Stimulated activated CD4-positive, alpha-beta T cell treated with anti-CD3 and anti-CD28 coated beads, Interleukin-2, amount 100 ng/mL, for 24 hours (primary cell): ENCODE measurements at regions not wholly inside any gene's neighbourhood (a gene's known extent, or its start where the extent isn't known, plus 50 kb on each side); places are given as distances from the start of the nearest gene placed in this dataset.

Source experiments
- DNase-seq, 2 donors: peaks; one replicate each; pipeline ENCODE4 v3.0.0-alpha.2; 2020

DNA sequence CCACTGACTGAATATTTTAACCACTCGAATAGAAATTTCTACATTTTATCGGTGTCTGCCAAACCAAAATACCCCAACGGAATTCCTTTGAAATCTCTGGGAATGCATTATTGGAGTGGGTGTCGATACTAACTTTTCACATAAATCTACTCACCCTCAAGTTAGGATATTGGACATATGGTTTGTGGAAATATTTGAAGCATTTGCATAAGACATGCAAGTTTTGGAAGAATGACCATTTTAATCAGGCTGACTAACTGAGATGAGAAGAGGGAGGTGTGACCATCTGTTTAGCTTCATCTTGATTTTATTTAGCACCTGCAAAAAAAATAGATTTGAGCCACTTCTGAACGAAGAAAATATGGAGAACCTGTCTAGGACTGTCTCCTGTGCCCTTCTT, 61.2 kb downstream of the KLF6 start:
- no peak for DNase-seq

DNA sequence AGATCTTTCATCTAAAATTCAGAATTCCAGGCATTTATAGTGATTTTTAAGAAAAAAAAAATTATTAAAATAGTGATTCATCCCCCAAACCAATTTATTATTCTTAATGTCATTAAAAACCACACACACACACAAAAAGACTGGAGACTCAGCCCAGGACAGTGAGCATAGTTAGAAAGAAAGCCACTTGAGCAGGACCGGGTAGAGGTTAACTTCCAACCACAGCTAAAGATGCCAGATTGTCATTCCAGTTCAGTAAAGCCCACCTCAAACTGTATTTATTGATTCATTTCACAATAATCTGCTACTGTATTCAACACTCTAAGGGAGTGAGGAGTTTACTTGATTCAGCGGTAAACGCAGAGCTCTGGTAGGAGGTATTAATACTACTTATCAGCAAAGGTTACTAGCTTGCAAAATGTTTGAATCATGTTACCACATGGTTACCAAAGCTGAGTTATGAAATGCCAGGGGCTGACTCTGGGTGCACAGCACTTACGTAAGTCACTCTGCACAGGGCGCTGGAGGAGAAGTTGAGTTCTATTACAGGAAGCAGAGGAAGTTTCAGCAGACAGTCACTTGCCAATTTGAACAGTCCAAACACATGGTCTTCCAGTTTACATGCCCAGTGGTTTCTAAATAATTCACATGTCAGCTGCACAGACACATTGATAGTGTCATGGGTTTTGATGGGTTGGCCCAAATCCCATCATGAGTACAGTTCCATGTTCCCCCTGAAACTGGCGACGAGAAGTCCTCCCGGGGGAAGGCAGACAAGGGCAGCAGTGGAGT, 64.6 kb downstream of the KLF6 start:
- DNase-seq = no peak

GRCh38 chr10:3719024-3719843, 65.8 kb downstream of the KLF6 start:
- DNase-seq = no peak

DNA sequence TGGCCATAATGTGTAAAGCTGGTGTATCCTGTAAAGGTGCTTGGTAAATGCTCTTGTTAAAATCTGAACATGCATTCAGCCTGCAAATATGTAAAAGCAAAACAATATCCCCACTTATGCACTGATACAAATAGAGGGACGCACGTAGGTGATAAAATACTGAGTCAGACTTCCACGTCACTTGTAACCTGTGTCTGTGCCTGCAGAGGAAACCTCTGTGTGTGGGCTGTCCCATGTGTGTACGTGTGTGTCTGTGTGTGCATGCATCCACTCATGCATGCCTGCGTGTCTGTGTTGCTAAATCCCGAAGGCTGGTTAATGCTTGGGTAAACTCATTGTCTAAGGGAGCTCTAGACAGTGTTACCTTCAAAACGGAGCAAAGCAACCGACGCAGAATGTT, 68.9 kb downstream of the KLF6 start:
- DNase-seq = no peak

GRCh38 chr10:3714967-3715366, 70.0 kb downstream of the KLF6 start:
- DNase-seq = no peak

- DNase-seq = no peak
Measured at GRCh38 chr10:3714531-3714930, 70.5 kb downstream of the KLF6 start.

DNA sequence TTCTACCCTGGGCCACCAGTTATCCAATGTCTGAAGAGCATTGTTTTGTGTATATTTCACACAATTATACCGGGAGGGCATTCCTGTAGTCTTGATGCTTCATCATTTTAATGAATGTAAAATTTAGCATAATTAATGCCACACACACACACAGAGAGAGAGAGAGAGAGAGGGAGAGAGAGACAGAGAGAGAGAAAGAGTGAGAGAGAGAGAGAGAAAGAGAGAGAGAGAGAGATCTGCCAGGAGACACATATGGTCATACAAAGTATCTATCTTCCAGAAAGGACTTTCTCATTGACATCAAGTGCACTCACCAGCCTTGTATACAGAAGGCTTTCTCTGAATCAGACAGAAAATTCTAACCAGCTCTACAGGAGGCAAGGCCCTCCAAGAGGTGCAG, 72.3 kb downstream of the KLF6 start:
- no peak for DNase-seq

- no peak for DNase-seq
Measured at GRCh38 chr10:3711918-3712317, 73.1 kb downstream of the KLF6 start.

DNA sequence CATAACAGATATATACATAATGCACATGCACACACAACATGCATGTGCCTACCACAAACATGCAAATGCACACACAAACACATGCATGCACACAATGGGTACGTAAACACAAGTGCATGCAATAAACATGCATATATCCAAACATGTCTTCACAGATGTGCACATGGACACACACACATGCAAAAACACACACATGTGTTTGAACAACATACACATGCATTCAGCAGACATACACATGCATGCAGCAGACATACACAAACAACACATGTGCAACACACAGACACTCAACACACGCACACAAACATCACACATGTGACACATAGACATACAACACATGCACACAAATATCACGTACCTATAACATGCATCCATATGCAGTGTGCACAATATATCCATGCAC, 74.2 kb downstream of the KLF6 start:
- no peak for DNase-seq

DNA sequence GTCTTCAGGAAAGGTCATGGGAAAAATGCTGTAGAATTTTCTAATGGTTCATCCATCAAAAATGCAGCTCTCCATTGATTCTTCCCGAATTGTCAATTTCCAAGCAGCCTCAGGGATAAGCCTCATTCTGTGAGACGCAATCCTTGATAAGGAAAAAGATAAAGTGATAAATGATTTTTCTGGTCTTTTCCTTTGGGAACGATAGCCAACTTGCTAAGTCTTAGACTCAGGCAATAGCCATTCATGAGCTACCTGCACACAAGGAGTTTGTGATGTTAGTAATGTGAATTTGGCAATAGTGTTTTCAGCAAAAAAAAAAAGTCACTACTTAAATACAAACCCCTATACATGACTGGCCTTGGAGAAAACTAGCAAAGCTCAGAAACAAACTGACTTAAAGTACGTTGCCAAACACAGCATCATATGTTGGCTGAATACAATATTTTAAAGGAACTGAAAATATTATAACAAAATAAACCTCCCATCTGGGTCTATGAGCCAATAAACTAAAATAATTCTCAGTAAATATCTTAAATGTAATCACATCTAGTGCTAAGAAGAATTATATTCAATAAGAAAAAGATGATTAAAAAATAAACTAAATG, 75.5 kb downstream of the KLF6 start:
- DNase-seq = no peak

DNA sequence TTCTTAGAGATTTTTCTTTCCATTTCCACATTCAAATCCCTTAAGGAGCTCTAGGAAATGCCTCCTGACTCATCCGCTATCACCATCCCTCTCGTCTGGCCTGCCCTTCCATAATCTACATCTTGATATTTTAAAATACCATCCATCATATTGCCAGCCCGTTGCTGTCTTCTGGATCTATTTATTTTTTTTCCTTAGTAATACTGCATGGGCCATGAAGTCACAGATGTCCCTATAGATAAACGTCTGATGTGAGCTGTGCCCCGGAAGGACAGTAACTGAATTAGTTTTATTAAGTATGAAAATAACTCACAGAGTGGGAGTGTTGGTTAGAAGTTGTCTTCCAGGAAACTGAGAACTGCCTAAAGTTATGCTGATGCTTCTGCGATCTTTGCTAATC, 76.2 kb downstream of the KLF6 start:
- DNase-seq = no peak

- no peak for DNase-seq
Measured at GRCh38 chr10:3704565-3705325, 80.3 kb downstream of the KLF6 start.

DNA sequence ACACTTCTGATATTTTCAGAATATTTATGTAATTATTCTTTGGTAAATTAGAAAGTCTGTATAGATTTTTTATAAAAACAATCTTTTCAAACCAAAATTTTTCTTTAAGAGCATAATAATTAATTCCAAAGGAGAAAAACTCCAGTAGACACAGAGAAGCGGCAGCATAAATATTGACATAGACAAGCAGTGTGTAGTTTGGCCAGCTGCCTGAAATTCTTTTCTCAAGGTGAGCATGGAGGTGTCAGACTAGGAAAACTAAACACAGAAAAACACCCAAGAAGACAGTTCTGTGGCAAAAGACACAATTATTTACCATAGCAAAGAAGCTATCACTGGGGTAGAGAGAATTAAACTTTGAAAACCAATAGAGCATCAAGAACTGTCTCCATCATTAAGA, 82.4 kb downstream of the KLF6 start:
- no peak for DNase-seq

DNA sequence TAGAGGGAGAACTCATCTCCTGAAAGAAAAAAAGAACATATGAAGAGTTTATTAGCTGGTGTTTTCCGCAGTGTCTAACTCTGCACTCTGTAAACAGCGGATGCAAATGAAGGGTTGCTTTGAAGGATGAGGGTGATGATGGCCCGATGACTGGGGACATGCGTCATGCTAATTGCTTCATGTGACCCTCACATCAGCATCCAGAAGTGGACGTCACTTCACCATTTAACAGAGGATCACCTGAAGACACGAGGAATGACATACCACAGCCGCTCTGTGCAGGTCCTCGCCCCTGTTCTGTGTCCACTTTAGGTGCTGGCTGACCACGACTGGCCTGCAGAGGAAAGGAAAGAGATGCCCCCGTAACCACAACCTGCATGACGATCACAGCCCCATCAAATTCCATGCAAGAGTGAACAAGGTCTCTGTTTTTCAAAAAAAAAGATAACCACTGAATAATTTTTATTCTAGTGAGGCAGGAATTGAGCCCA, 82.9 kb downstream of the KLF6 start:
- no peak for DNase-seq

- no peak for DNase-seq
Measured at GRCh38 chr10:3701491-3701890, 83.5 kb downstream of the KLF6 start.

DNA sequence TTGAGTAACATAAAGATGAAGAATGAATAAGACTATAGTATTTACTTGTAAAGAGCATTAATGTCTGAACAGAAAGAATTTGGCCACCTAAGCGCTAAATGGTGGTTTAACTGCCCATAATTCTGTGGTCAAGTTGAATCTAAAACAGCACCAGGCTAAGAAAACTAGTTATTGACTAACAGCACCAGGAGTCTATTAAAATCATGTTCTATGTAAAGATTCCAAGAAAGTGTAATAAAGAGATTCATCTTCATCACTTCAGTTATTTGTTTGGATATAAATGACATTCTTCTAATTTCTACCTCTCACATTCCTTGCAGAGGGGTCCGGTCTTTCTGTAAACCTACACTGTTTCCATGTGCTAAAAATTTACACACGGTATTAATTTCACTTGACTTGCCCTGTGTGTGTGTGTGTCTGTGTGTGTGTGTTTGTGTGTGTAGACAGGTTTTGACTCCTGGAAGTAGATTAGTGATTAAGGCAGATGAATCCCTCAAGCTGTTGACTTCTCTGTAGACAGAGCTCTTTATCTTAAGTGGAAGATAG, 84.4 kb downstream of the KLF6 start:
- no peak for DNase-seq

- no peak for DNase-seq
Measured at GRCh38 chr10:3699916-3700315, 85.1 kb downstream of the KLF6 start.

DNA sequence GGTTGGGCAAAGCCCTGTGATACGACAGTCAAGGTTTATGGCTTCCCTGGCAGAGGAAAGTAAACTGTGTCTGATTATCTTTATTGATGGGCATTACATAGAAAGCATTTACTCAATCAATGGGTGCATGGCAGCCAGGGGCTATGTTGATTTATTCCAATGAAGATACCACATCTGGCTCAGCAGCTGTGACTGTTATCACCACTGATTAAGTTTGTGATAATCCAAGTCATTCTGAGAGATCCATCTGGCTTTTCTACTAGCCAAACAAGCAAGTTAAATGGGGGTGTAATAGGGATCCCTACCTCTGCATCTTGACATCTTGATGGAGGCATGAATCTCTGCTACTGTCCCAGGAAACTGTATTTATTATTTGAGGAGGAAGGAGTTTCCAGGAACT, 86.7 kb downstream of the KLF6 start:
- no peak for DNase-seq

- no peak for DNase-seq
Measured at GRCh38 chr10:3693698-3694080, 91.3 kb downstream of the KLF6 start.

DNA sequence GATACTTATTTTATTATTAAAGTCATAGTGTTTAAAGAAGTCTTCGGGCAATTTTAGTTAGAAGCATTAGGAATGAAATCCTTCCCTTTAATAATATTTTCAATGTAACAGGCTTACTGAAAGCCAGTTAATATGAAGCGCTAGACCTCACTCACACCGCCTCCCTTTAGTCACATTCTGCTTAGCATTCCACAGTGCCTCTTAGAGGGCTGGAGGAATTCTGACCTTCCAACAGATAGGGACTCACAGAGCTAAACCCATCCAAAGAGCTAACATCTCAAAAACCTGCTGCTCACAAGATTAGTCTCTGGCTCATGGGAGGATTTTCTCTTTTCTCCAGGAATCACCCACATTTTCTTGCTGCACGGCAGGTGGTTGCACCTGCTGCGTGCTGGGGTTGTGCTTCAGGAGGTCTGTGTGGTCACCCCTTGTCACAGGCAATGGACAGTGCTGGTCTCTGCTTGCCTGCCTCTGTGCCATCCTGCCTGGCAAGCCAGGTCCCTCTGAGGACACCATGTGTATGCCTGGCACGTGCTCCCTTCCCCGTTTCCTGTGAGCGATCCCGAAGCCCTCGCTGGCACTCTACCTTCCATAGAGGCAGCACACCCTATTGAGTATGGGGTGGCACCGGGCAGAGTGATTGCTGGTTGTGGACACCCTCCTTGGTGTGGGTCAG, 91.8 kb downstream of the KLF6 start:
- DNase-seq = no peak

GRCh38 chr10:3692387-3692999, 92.5 kb downstream of the KLF6 start:
- DNase-seq = no peak

- DNase-seq = no peak
Measured at GRCh38 chr10:3691482-3691881, 93.5 kb downstream of the KLF6 start.
